A673 (cell line): ENCODE measurements at regions not wholly inside any gene's neighbourhood (a gene's known extent, or its start where the extent isn't known, plus 50 kb on each side); places are given as distances from the start of the nearest gene placed in this dataset.

Experiments used
- BruUV-seq: library from RNA; stranded (reverse); fragments of 400-500 nt; replicated peaks from 2 replicates; lab custom pipeline; 2021; lab: Mats Ljungman, UMichigan
- CTCF ChIA-PET: fragments of 300-600 bp; sonication (Branson Sonifier 250); formaldehyde crosslinking; loops from one replicate; lab custom pipeline; 2022; ENCODE audit warnings: antibody characterized with exemption; lab: Charles Lee
- POLR2A ChIA-PET: fragments of 300-600 bp; sonication (Branson Sonifier 250); formaldehyde crosslinking; loops from one replicate; lab custom pipeline; 2022; ENCODE audit warnings: antibody characterized with exemption; ENCODE audit not compliant: low non-redundant PET; lab: Charles Lee
- DNase-seq: peaks from one replicate; pipeline ENCODE4 v3.0.0-alpha.2; 2015; ENCODE audit warnings: low spot score
- H3K27ac ChIP-seq: fragments of 200-600 bp; sonication (generic); 2 replicates; pipeline ENCODE4 v1.5.1; 2016; ENCODE audit warnings: mixed run types, low read depth, mild to moderate bottlenecking, mixed read lengths, antibody characterized with exemption, low read length; ENCODE audit not compliant: poor library complexity, severe bottlenecking
- H3K27me3 ChIP-seq: fragments of 200-600 bp; sonication (generic); replicated peaks from 2 replicates; pipeline ENCODE4 v1.6.1; 2017; ENCODE audit warnings: mixed run types, low read depth, mild to moderate bottlenecking, mixed read lengths, antibody characterized with exemption, low read length; ENCODE audit not compliant: insufficient read depth, poor library complexity
- H3K36me3 ChIP-seq: fragments of 200-600 bp; sonication (generic); 2 replicates; pipeline ENCODE4 v1.6.1; 2016; ENCODE audit warnings: mixed run types, mild to moderate bottlenecking, mixed read lengths, antibody characterized with exemption, low read length; ENCODE audit not compliant: insufficient read depth, poor library complexity, severe bottlenecking
- H3K4me1 ChIP-seq: fragments of 200-600 bp; sonication (generic); 2 replicates; pipeline ENCODE4 v1.6.1; 2017; ENCODE audit warnings: mixed run types, mild to moderate bottlenecking, mixed read lengths, antibody characterized with exemption, low read length; ENCODE audit not compliant: insufficient read depth, poor library complexity, severe bottlenecking
- H3K4me3 ChIP-seq: fragments of 200-600 bp; sonication (generic); 2 replicates; pipeline ENCODE4 v1.5.1; 2016; ENCODE audit warnings: low read depth, mixed run types, mild to moderate bottlenecking, mixed read lengths, low read length; ENCODE audit not compliant: poor library complexity, severe bottlenecking
- H3K9me3 ChIP-seq: fragments of 200-600 bp; sonication (generic); 2 replicates; pipeline ENCODE4 v1.6.1; 2016; ENCODE audit warnings: mixed run types, low read depth, mild to moderate bottlenecking, mixed read lengths, antibody characterized with exemption, low read length; ENCODE audit not compliant: poor library complexity, severe bottlenecking
- CTCF ChIP-seq: fragments of 300-800, 200-600 bp; sonication (generic); conservative IDR thresholded peaks from 2 replicates; pipeline ENCODE4 v1.5.1; 2017; ENCODE audit warnings: low read depth, mild to moderate bottlenecking, antibody characterized with exemption, low read length, moderate library complexity, mixed read lengths
- EZH2 ChIP-seq: fragments of 200-600 bp; sonication (generic); IDR thresholded peaks from 2 replicates; pipeline ENCODE4 v1.6.1; 2017; ENCODE audit warnings: borderline replicate concordance, low read depth, mild to moderate bottlenecking, mixed read lengths, antibody characterized with exemption, low read length; ENCODE audit not compliant: poor library complexity, severe bottlenecking
- intact Hi-C: fragments of 100-400 bp; cut with micrococcal nuclease; formaldehyde crosslinking; loops from one replicate; pipeline ENCODE4 v1.10.0; 2022; ENCODE audit not compliant: unreplicated experiment

GRCh38 chr5:159734366-159734765 is 181.9 kb upstream of the ADRA1B start:
- no peak for TF ChIP-seq EZH2
- no peak for TF ChIP-seq CTCF
- H3K27ac ChIP-seq, result no peak overlapping the region
- H3K36me3 ChIP-seq, result no peaks in the 10 kb centered on the region
- H3K27me3 ChIP-seq, result peaks cover 2% of the 10 kb centered on the region
- ChIA-PET CTCF (no interaction called here), POLR2A (no interaction called here)
- intact Hi-C loops, result no loop called here
- BruUV-seq, result no TSS peak
- H3K9me3 ChIP-seq, result no peaks in the 10 kb centered on the region
- no peaks in the 10 kb centered on the region for H3K4me1 ChIP-seq
- no peak for DNase-seq
- H3K4me3 ChIP-seq, result no peak overlapping the region

- TF ChIP-seq CTCF (no peak), EZH2 (no peak)
- no TSS peak for BruUV-seq
- peaks cover 2% of the 10 kb centered on the region for H3K27me3 ChIP-seq
- ChIA-PET CTCF (no interaction called here), POLR2A (no interaction called here)
- no peaks in the 10 kb centered on the region for H3K4me1 ChIP-seq
- intact Hi-C loops, result no loop called here
- no peak for DNase-seq
- H3K9me3 ChIP-seq, result no peaks in the 10 kb centered on the region
- H3K27ac ChIP-seq, result no peak overlapping the region
- no peaks in the 10 kb centered on the region for H3K36me3 ChIP-seq
- H3K4me3 ChIP-seq, result no peak overlapping the region
These were observed 181.2 kb upstream of the ADRA1B start for GRCh38 chr5:159735036-159735435.

GRCh38 chr5:159735749-159736660 is 180.3 kb upstream of the ADRA1B start:
- intact Hi-C loops, result no loop called here
- peaks cover 2% of the 10 kb centered on the region for H3K27me3 ChIP-seq
- DNase-seq, result no peak
- POLR2A ChIA-PET, result no interaction called here
- BruUV-seq, result no TSS peak
- no peaks in the 10 kb centered on the region for H3K4me1 ChIP-seq
- H3K4me3 ChIP-seq, result no peak overlapping the region
- TF ChIP-seq EZH2 (no peak), CTCF (no peak)
- no peaks in the 10 kb centered on the region for H3K36me3 ChIP-seq
- H3K27ac ChIP-seq, result no peak overlapping the region
- H3K9me3 ChIP-seq, result no peaks in the 10 kb centered on the region
- CTCF ChIA-PET, result no interaction called here
